Erythroblast (primary cell): ENCODE measurements at regions not wholly inside any gene's neighbourhood (a gene's known extent, or its start where the extent isn't known, plus 50 kb on each side); places are given as distances from the start of the nearest gene placed in this dataset.

Experiments
- DNase-seq, 2 experiments: peaks; one replicate each; lab custom pipeline; 2025; lab: John Stamatoyannopoulos, UW
- GATA1 ChIP-seq: IDR thresholded peaks from 2 replicates; pipeline ENCODE4 v1.6.1; 2011; ENCODE audit warnings: low read depth, mild to moderate bottlenecking, control low read depth, low read length, moderate library complexity
- POLR2A ChIP-seq: IDR thresholded peaks from 2 replicates; pipeline ENCODE4 v1.6.1; 2011; ENCODE audit warnings: mild to moderate bottlenecking, low read length

GRCh38 chr6:163779727-163780284 is 365.3 kb downstream of the QKI start:
- DNase-seq: no peak
- TF ChIP-seq POLR2A (no peak), GATA1 (no peak)

- peak in 1 of 2 experiments; percentile 87 for DNase-seq
- no peak for TF ChIP-seq POLR2A
- no peak for TF ChIP-seq GATA1
Measured at GRCh38 chr6:163777716-163778115, 363.2 kb downstream of the QKI start.

GRCh38 chr6:163776906-163777686 is 362.6 kb downstream of the QKI start:
- DNase-seq: peak; percentile 95 to 100
- TF ChIP-seq POLR2A (peak; percentile 71), GATA1 (peak; percentile 69)

- TF ChIP-seq GATA1 (no peak), POLR2A (no peak)
- peak; percentile 65 to 74 for DNase-seq
Measured at GRCh38 chr6:163776196-163776905, 361.8 kb downstream of the QKI start.

- no peak for TF ChIP-seq POLR2A
- no peak for TF ChIP-seq GATA1
- DNase-seq: no peak
Measured at GRCh38 chr6:163775313-163775712, 360.8 kb downstream of the QKI start.

GRCh38 chr6:163774485-163774884 is 360.0 kb downstream of the QKI start:
- no peak for DNase-seq
- TF ChIP-seq POLR2A (no peak), GATA1 (no peak)

GRCh38 chr6:163773646-163774045 is 359.1 kb downstream of the QKI start:
- TF ChIP-seq GATA1 (no peak), POLR2A (no peak)
- DNase-seq: no peak

- no peak for DNase-seq
- TF ChIP-seq GATA1 (no peak), POLR2A (no peak)
Measured at GRCh38 chr6:163772701-163773100, 358.2 kb downstream of the QKI start.

- no peak for DNase-seq
- no peak for TF ChIP-seq GATA1
Measured at GRCh38 chr6:163771180-163771579, 356.7 kb downstream of the QKI start.

- TF ChIP-seq GATA1: no peak
- no peak for TF ChIP-seq POLR2A
- DNase-seq: no peak
Measured at GRCh38 chr6:163768905-163769304, 354.4 kb downstream of the QKI start.

GRCh38 chr6:163766936-163767335 is 352.4 kb downstream of the QKI start:
- DNase-seq: no peak
- TF ChIP-seq GATA1 (no peak), POLR2A (no peak)

GRCh38 chr6:163765335-163765734 is 350.8 kb downstream of the QKI start:
- no peak for TF ChIP-seq GATA1
- TF ChIP-seq POLR2A: no peak
- no peak for DNase-seq

GRCh38 chr6:163764565-163764964 is 350.0 kb downstream of the QKI start:
- TF ChIP-seq POLR2A (no peak), GATA1 (no peak)
- DNase-seq: no peak

GRCh38 chr6:163761481-163761880 is 347.0 kb downstream of the QKI start:
- no peak for DNase-seq
- TF ChIP-seq GATA1 (no peak), POLR2A (no peak)
